T-helper 2 cell treated with Interferon-gamma antibody and Interleukin-4, amounts not matched to agents 5 μg/mL and 100 μg/mL, for 36 hours (primary cell): ENCODE measurements at regions not wholly inside any gene's neighbourhood (a gene's known extent, or its start where the extent isn't known, plus 50 kb on each side); places are given as distances from the start of the nearest gene placed in this dataset.
A peak's percentile ranks its signal among the peaks of the same experiment; 100 is the strongest.
"Not testable (repeated sequence)": the region's sequence is repeated elsewhere in the genome, so short reads cannot be mapped to it uniquely, and the experiment has no call there.

Experiments used
- DNase-seq: peaks from one replicate; pipeline ENCODE4 v3.0.0; 2021; ENCODE audit warnings: low spot score
- H3K27ac Mint-ChIP-seq: one replicate; pipeline ENCODE4 v1.8.0; 2021; ENCODE audit warnings: mild to moderate bottlenecking, mixed read lengths
- H3K27me3 Mint-ChIP-seq: one replicate; pipeline ENCODE4 v1.8.0; 2021; ENCODE audit warnings: low read depth, mixed read lengths
- H3K36me3 Mint-ChIP-seq: one replicate; pipeline ENCODE4 v1.8.0; 2021; ENCODE audit warnings: low read depth, mixed read lengths
- H3K4me1 Mint-ChIP-seq: one replicate; pipeline ENCODE4 v1.8.0; 2021; ENCODE audit warnings: low read depth, mixed read lengths
- H3K4me3 Mint-ChIP-seq: one replicate; pipeline ENCODE4 v1.8.0; 2022; ENCODE audit warnings: mild to moderate bottlenecking, moderate library complexity, mixed read lengths
- H3K9me3 Mint-ChIP-seq: one replicate; pipeline ENCODE4 v1.8.0; 2021; ENCODE audit warnings: mixed read lengths

GRCh38 chr4:12691168-12691567 lies 793.0 kb downstream of the RAB28 start:
- H3K36me3 Mint-ChIP-seq: no peaks in the 10 kb centered on the region

GRCh38 chr4:12689457-12689856 lies 794.7 kb downstream of the RAB28 start:
- no peaks in the 10 kb centered on the region for H3K27me3 Mint-ChIP-seq
- no peak overlapping the region for H3K27ac Mint-ChIP-seq
- no peaks in the 10 kb centered on the region for H3K9me3 Mint-ChIP-seq
- no peaks in the 10 kb centered on the region for H3K36me3 Mint-ChIP-seq
- no peaks in the 10 kb centered on the region for H3K4me1 Mint-ChIP-seq
- DNase-seq: no peak
- no peak overlapping the region for H3K4me3 Mint-ChIP-seq

More at GRCh38 chr4:12691168-12691567, 793.0 kb downstream of the RAB28 start:
- no peaks in the 10 kb centered on the region for H3K27me3 Mint-ChIP-seq
- H3K9me3 Mint-ChIP-seq: no peaks in the 10 kb centered on the region
- no peak for DNase-seq
- no peak overlapping the region for H3K27ac Mint-ChIP-seq
- no peaks in the 10 kb centered on the region for H3K4me1 Mint-ChIP-seq
- H3K4me3 Mint-ChIP-seq: no peak overlapping the region

DNA sequence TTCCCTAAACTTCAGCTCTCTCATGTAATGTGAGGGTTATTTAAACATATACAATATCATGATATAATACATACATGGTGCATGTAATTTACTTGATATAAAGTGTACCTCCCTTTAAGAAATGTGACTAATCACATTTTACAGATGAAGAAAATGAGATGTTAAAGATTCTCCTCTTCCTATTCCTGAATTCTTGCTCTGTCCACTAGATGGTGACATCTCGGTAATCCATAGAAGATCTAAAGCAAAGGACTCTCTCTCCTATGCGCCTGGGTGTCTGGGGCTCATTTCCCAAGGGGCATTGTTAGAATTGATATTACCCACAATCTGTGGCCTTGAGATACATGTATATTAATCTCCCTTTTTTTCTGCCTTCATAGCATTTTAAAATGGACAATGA lies 804.9 kb downstream of the RAB28 start:
- Mint-ChIP-seq H3K27ac (no peak overlapping the region), H3K4me1 (no peaks in the 10 kb centered on the region), H3K4me3 (no peak overlapping the region), H3K9me3 (peaks cover 12% of the 10 kb centered on the region), H3K27me3 (no peaks in the 10 kb centered on the region), H3K36me3 (no peaks in the 10 kb centered on the region)
- no peak for DNase-seq

DNA sequence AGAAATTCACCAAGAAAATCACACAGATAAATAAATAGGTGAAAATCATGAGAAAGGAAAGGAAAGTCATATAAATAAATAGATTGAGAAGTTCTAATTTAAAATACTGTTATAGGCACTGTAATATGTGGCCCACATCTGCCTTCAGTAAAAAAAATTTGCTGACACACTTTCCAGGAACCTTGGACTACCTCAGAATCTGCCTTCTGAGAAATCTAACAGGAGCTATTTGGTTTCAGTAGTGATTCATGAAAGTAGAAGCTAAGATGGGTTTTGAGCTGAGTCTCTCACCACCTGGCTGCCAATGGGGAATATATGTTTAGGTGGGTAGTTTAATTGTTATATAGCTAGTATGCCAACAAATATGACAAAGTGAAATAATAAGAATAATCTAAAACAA lies 810.0 kb downstream of the RAB28 start:
- Mint-ChIP-seq H3K27me3 (no peaks in the 10 kb centered on the region), H3K27ac (no peak overlapping the region), H3K9me3 (peaks cover 12% of the 10 kb centered on the region), H3K4me3 (no peak overlapping the region), H3K36me3 (no peaks in the 10 kb centered on the region), H3K4me1 (no peaks in the 10 kb centered on the region)
- no peak for DNase-seq

GRCh38 chr4:12672303-12672702 lies 811.8 kb downstream of the RAB28 start:
- Mint-ChIP-seq H3K27ac (no peak overlapping the region), H3K27me3 (no peaks in the 10 kb centered on the region), H3K4me1 (no peaks in the 10 kb centered on the region), H3K4me3 (no peak overlapping the region), H3K9me3 (peaks cover 12% of the 10 kb centered on the region), H3K36me3 (no peaks in the 10 kb centered on the region)
- no peak for DNase-seq

- H3K4me1 Mint-ChIP-seq: no peaks in the 10 kb centered on the region
- H3K27ac Mint-ChIP-seq: no peak overlapping the region
- H3K9me3 Mint-ChIP-seq: peaks cover 3% of the 10 kb centered on the region
- H3K27me3 Mint-ChIP-seq: no peaks in the 10 kb centered on the region
- H3K4me3 Mint-ChIP-seq: no peak overlapping the region
- no peak for DNase-seq
- no peaks in the 10 kb centered on the region for H3K36me3 Mint-ChIP-seq
Measured at GRCh38 chr4:12658146-12658545, 826.0 kb downstream of the RAB28 start.

DNA sequence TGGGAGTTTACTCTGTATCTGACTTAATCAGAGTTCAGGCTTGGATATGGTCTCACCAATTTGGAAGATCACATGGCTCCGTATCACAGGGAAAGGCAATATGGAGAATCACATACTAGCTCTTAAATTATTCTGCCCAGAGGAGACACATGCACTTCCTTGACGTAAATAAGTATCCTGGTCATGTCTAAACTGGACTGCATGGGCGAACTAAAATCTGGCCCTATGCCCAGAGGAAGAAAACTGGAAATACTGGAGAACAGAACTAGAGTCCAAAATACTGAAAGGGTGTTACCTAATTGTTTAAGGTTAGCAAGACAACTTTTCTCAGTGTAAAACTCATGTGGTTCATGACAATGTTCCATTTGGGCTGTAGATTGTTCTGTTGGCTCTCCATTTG lies 832.3 kb downstream of the RAB28 start:
- Mint-ChIP-seq H3K27ac (no peak overlapping the region), H3K4me1 (no peaks in the 10 kb centered on the region), H3K36me3 (no peaks in the 10 kb centered on the region), H3K27me3 (no peaks in the 10 kb centered on the region), H3K9me3 (peaks cover 3% of the 10 kb centered on the region), H3K4me3 (no peak overlapping the region)
- no peak for DNase-seq

- H3K36me3 Mint-ChIP-seq: no peaks in the 10 kb centered on the region
- no peaks in the 10 kb centered on the region for H3K4me1 Mint-ChIP-seq
- H3K27me3 Mint-ChIP-seq: no peaks in the 10 kb centered on the region
Measured at GRCh38 chr4:12645732-12646131, 838.4 kb downstream of the RAB28 start.

DNA sequence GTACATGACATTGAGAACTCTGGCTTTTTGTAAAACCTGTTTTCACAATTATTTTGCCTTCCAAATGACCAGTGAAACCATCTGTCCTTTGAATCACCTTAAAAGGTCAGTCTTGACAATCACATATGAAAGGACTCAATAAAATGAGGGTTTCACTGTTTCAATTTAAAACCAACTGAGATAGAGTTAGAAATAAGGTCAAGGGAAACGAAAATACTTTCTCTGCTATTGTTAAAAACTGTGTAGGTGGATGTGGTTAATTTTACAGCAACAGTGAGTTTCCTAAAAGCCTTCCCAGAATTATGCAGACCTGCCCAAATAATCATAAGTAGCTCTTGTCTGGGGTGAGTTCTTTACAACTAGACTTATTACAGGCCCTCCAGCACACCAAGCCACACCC lies 839.9 kb downstream of the RAB28 start:
- no peaks in the 10 kb centered on the region for H3K27me3 Mint-ChIP-seq
- no peak overlapping the region for H3K4me3 Mint-ChIP-seq
- no peaks in the 10 kb centered on the region for H3K36me3 Mint-ChIP-seq
- no peaks in the 10 kb centered on the region for H3K4me1 Mint-ChIP-seq
- H3K27ac Mint-ChIP-seq: no peak overlapping the region
- no peak for DNase-seq
- H3K9me3 Mint-ChIP-seq: no peaks in the 10 kb centered on the region

More at GRCh38 chr4:12645732-12646131, 838.4 kb downstream of the RAB28 start:
- Mint-ChIP-seq H3K9me3 (no peaks in the 10 kb centered on the region), H3K27ac (no peak overlapping the region), H3K4me3 (no peak overlapping the region)
- DNase-seq: no peak

DNA sequence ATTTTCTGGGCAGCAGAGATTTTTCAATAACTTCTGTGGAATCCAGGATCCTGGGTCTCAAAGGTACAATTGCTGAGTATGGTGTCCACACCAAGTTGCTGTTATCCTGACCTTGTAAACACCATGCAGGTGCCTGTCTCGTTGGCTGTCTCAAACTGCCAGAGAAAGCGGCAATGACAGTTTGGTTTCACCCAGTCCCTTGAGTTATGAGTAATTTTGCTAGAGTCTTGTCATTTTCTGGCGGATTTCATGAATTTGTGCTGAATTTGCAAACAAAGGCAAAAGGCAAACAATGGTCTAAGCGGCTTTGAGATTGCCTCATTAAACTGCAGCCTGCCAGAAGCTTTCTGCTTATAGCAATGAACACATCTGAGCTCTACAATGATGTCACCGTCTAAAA lies 847.9 kb downstream of the RAB28 start:
- Mint-ChIP-seq H3K4me3 (no peak overlapping the region), H3K27me3 (no peaks in the 10 kb centered on the region), H3K36me3 (no peaks in the 10 kb centered on the region), H3K27ac (no peak overlapping the region), H3K9me3 (no peaks in the 10 kb centered on the region), H3K4me1 (peaks cover 2% of the 10 kb centered on the region)
- DNase-seq: no peak

DNA sequence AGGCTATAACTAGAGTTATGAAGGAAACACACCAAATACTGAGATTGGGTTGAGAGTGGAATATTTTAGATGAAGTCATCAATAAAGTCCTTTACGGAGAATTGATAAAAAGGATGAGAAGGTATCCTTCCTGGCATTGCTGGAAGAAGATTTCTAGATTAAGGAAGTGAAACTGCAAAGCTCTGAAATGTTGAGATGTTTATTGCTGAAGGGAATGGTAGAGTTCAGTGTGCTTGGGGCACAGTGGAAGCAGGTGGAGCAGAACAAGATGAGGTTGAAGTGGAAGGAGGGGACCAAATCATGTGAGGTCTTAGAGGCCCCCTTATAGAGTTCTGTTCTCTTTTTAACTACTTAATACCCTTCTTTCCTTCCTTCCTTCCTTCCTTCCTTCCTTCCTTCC lies 848.5 kb downstream of the RAB28 start:
- Mint-ChIP-seq H3K27ac (no peak overlapping the region), H3K36me3 (no peaks in the 10 kb centered on the region), H3K4me3 (no peak overlapping the region), H3K4me1 (peaks cover 2% of the 10 kb centered on the region), H3K27me3 (no peaks in the 10 kb centered on the region), H3K9me3 (no peaks in the 10 kb centered on the region)
- no peak for DNase-seq

DNA sequence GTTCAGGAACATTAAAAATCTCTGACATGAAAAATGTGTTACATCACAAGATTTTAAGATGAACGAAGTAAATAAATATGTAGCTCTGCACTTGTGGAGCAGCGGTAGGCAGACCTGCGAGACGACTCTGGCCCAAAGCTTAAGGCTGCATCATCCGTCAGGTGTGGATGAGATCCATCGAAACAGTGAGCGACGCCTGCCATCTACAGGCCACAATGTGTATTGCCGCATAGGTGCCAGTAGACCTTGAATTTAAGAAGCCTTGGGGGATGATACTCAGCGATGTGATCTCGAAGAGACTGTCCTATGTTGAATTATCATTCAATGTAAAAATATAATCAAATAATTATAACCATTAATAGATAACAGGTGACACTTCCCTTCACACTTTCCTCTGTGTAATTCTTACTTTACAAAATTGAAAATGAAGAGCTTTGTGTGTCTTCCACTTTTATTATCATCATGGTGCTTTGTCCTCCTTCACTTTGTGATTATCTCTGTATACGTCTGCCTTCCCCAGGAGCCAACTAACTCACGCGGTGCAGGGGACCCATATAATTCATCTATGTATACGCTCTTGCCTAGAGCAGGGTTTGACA lies 851.0 kb downstream of the RAB28 start:
- Mint-ChIP-seq H3K27ac (no peak overlapping the region), H3K27me3 (no peaks in the 10 kb centered on the region), H3K36me3 (no peaks in the 10 kb centered on the region), H3K4me1 (peaks cover 2% of the 10 kb centered on the region), H3K9me3 (peaks cover 4% of the 10 kb centered on the region), H3K4me3 (no peak overlapping the region)
- peak; percentile 53 for DNase-seq

DNA sequence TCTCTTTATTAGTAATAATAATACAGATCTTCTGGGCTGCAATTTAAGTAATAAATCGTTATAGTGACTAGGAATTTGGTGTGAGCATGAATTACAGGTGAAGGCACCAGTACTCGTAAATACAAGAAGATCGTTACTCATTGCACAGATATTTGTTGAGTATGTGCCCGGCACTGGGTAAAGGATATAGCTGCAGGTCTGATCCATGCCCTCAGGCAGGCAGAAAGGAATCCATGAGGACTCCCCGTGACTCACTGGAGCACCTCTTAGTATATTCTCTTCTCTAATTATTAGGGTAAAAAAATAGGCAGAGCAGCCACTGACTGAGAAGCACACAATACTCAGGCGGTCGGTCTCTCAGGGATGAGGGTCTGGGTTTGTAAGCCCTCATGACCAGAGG lies 868.3 kb downstream of the RAB28 start:
- H3K36me3 Mint-ChIP-seq: no peaks in the 10 kb centered on the region
- H3K4me3 Mint-ChIP-seq: no peak overlapping the region
- no peak overlapping the region for H3K27ac Mint-ChIP-seq
- no peak for DNase-seq
- no peaks in the 10 kb centered on the region for H3K9me3 Mint-ChIP-seq
- H3K27me3 Mint-ChIP-seq: no peaks in the 10 kb centered on the region
- H3K4me1 Mint-ChIP-seq: no peaks in the 10 kb centered on the region

- no peak overlapping the region for H3K4me3 Mint-ChIP-seq
- H3K36me3 Mint-ChIP-seq: no peaks in the 10 kb centered on the region
- DNase-seq: no peak
- no peaks in the 10 kb centered on the region for H3K4me1 Mint-ChIP-seq
- no peaks in the 10 kb centered on the region for H3K27me3 Mint-ChIP-seq
- no peaks in the 10 kb centered on the region for H3K9me3 Mint-ChIP-seq
- no peak overlapping the region for H3K27ac Mint-ChIP-seq
Measured at GRCh38 chr4:12612876-12613275, 871.3 kb downstream of the RAB28 start.

- H3K4me1 Mint-ChIP-seq, H3K4me3 Mint-ChIP-seq, DNase-seq, H3K27me3 Mint-ChIP-seq, H3K36me3 Mint-ChIP-seq, H3K27ac Mint-ChIP-seq, H3K9me3 Mint-ChIP-seq: not testable (repeated sequence)
Measured at GRCh38 chr4:12609212-12609875, 874.8 kb downstream of the RAB28 start.
